H1 (cell line): ENCODE measurements at regions not wholly inside any gene's neighbourhood (a gene's known extent, or its start where the extent isn't known, plus 50 kb on each side); places are given as distances from the start of the nearest gene placed in this dataset.

Source experiments
- EP300 ChIP-seq, 2 experiments: IDR thresholded peaks; 1 replicate in 1 of 2; 2 replicates in 1 of 2; pipeline ENCODE4 v1.6.1; 2011 to 2012; ENCODE audit warnings: low read depth in 2 of 2, low read length in 2 of 2, mild to moderate bottlenecking in 2 of 2, borderline replicate concordance in 1 of 2, inconsistent platforms in 1 of 2, moderate library complexity in 1 of 2
- SUZ12 ChIP-seq: fragments of 200-600 bp; sonication (generic); IDR thresholded peaks from 2 replicates; pipeline ENCODE4 v1.6.1; 2012; ENCODE audit warnings: mild to moderate bottlenecking, inconsistent platforms, low read length, moderate library complexity, mixed read lengths
- TEAD4 ChIP-seq: IDR thresholded peaks from 2 replicates; pipeline ENCODE4 v1.6.1; 2012; ENCODE audit warnings: low read depth, low read length, inconsistent platforms, mixed read lengths

DNA sequence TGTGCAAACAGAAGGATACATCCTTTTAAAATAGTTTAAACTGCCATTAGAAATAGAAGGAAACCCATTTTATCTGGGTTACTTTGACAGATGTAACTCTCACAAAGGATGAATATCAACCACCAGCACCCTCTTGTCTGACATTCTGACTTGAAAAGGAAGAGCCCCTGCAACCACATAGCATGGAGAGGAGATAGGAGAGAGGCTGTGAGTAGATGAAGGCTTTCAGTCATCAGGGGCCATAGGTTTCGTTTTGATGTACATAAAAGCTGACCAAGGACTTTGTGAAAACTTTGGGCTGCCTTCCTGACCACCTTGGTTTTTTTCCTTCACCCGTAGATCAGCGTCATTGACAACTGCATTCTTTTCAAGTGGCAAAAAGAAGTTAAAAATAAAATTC lies 211.6 kb upstream of the PRPS1L1 start (continued):
- TF ChIP-seq SUZ12, result no peak
- TF ChIP-seq TEAD4, result no peak
- TF ChIP-seq EP300 (IDR thresholded peaks at IDR 0.05; ENCODE audit: borderline replicate concordance in 1 of 2, low read depth in 2 of 2, low read length in 2 of 2), result no peak
- TF ChIP-seq, all 59 proteins: peak for 0
